ENCODE measurements at regions not wholly inside any gene's neighbourhood (a gene's known extent, or its start where the extent isn't known, plus 50 kb on each side); places are given as distances from the start of the nearest gene placed in this dataset.

GRCh38 chr10:123424537-123424936 lies 241.6 kb upstream of the GPR26 start:
- no peak overlapping the region for H3K27ac ChIP-seq (replicated peaks in 1 of 4)
- no peaks in the 10 kb centered on the region for H3K4me1 ChIP-seq
- WGBS: 94% methylated on average over 6 of the region's 6 CpGs
- DNase-seq (ENCODE audit: extremely low spot score): no peak
- H3K4me3 ChIP-seq: no peak overlapping the region
- intact Hi-C loops (cut with DNase I): no loop called here
- no peaks in the 10 kb centered on the region for H3K9me3 ChIP-seq
- TF ChIP-seq CTCF (IDR thresholded peaks at IDR 0.05) (no peak), POLR2A (IDR thresholded peaks at IDR 0.05; ENCODE audit: low read depth) (no peak), EP300 (IDR thresholded peaks at IDR 0.05) (no peak), POLR2AphosphoS5 (IDR thresholded peaks at IDR 0.05) (no peak)
- no peaks in the 10 kb centered on the region for H3K36me3 ChIP-seq
- peaks cover 0 to 30% (median 0%) of the 10 kb centered on the region in 4 donors for H3K27me3 ChIP-seq

GRCh38 chr10:123425680-123426079 lies 240.5 kb upstream of the GPR26 start:
- Histone ChIP-seq H3K9me3 (no peaks in the 10 kb centered on the region), H3K27me3 (peaks cover 0 to 33% (median 0%) of the 10 kb centered on the region in 4 donors), H3K36me3 (no peaks in the 10 kb centered on the region), H3K27ac (replicated peaks in 1 of 4) (no peak overlapping the region), H3K4me3 (no peak overlapping the region), H3K4me1 (no peaks in the 10 kb centered on the region)
- intact Hi-C loops (cut with DNase I): no loop called here
- no peak for DNase-seq (ENCODE audit: extremely low spot score)
- TF ChIP-seq POLR2A (IDR thresholded peaks at IDR 0.05; ENCODE audit: low read depth) (no peak), CTCF (IDR thresholded peaks at IDR 0.05) (no peak), EP300 (IDR thresholded peaks at IDR 0.05) (no peak)
- WGBS: 73% methylated on average over 6 of the region's 6 CpGs

DNA sequence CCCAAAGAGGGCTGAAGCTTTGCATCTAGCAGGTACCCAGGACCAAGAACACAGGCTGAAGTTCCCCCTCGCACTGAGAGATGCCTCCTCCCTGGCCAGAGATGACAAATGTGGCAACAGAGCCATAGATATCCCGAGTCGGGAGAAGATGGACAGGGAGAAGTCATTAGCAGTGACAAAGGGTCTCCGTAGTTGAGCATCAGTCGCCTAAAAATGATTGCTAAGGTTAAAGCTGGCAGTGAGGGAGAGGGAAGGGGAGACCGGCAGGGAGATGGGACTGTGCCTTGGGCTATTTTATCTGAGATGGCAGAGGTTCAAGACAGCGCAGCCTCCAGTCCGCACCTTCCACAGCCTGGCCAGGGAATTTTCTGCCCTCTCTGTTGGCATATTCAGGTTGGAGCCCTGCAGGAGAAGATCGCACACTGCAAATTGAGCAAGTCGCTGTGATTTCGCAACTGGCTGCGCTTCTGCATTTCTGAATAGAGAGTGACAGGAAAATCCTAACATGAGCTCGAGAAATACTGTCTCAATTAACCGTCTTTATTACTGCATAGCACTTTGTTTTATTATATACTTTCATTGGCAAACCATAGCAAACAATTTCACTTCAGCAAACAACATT lies 238.9 kb upstream of the GPR26 start:
- H3K27me3 ChIP-seq: peaks cover 0 to 34% (median 0%) of the 10 kb centered on the region in 4 donors
- H3K27ac ChIP-seq (replicated peaks in 1 of 4): no peak overlapping the region
- intact Hi-C loops (cut with DNase I): no loop called here
- DNase-seq (ENCODE audit: extremely low spot score): no peak
- no peak overlapping the region for H3K4me3 ChIP-seq
- TF ChIP-seq EP300 (IDR thresholded peaks at IDR 0.05) (no peak), POLR2AphosphoS5 (IDR thresholded peaks at IDR 0.05) (no peak), POLR2A (IDR thresholded peaks at IDR 0.05; ENCODE audit: low read depth) (no peak), CTCF (IDR thresholded peaks at IDR 0.05) (no peak)
- H3K4me1 ChIP-seq: no peaks in the 10 kb centered on the region
- H3K36me3 ChIP-seq: no peaks in the 10 kb centered on the region
- 75% methylated on average over 14 of the region's 14 CpGs for WGBS
- H3K9me3 ChIP-seq: no peaks in the 10 kb centered on the region

GRCh38 chr10:123428391-123428790 lies 237.8 kb upstream of the GPR26 start:
- H3K27me3 ChIP-seq: peaks cover 0 to 34% (median 0%) of the 10 kb centered on the region in 4 donors
- WGBS: 38% methylated on average over 11 of the region's 11 CpGs
- no peaks in the 10 kb centered on the region for H3K9me3 ChIP-seq
- no peaks in the 10 kb centered on the region for H3K36me3 ChIP-seq
- no peak overlapping the region for H3K27ac ChIP-seq (replicated peaks in 1 of 4)
- no peak overlapping the region for H3K4me3 ChIP-seq
- intact Hi-C loops (cut with DNase I): no loop called here
- no peak for DNase-seq (ENCODE audit: extremely low spot score)
- TF ChIP-seq POLR2A (IDR thresholded peaks at IDR 0.05; ENCODE audit: low read depth): no peak
- no peaks in the 10 kb centered on the region for H3K4me1 ChIP-seq

DNA sequence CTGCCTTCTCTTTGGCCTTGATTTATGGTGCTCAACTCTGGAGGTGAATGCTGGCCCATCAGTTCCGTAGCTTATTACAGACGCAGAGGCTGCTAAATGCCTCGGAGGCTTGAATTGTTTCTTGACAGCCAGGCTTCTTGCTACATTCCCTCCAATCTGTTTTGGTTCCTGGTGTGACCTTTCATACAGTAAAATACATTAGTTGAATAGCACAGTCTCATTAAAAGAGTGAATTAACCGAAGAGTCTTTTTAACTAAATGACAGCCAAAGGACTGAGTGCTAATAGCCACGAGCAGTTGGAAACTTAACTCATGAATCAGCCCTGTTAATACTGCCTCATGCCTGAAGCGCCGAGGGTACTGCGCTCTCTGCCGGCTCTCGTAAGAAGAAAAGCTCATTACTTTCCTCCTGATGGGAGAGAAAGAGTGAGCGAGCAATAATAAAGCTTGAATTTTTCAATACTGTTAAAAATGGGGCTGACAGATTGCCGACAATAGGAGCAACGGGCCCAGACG lies 236.4 kb upstream of the GPR26 start:
- peaks cover 0 to 39% (median 0%) of the 10 kb centered on the region in 4 donors for H3K27me3 ChIP-seq
- intact Hi-C loops (cut with DNase I): no loop called here
- 69% methylated on average over 14 of the region's 14 CpGs for WGBS
- TF ChIP-seq EP300 (IDR thresholded peaks at IDR 0.05): no peak
- TF ChIP-seq CTCF (IDR thresholded peaks at IDR 0.05): no peak
- no peak for TF ChIP-seq POLR2A (IDR thresholded peaks at IDR 0.05; ENCODE audit: low read depth)
- TF ChIP-seq POLR2AphosphoS5 (IDR thresholded peaks at IDR 0.05): no peak
- H3K27ac ChIP-seq (replicated peaks in 1 of 4): no peak overlapping the region
- no peaks in the 10 kb centered on the region for H3K4me1 ChIP-seq
- H3K36me3 ChIP-seq: no peaks in the 10 kb centered on the region
- H3K4me3 ChIP-seq: no peak overlapping the region
- DNase-seq (ENCODE audit: extremely low spot score): no peak
- H3K9me3 ChIP-seq: no peaks in the 10 kb centered on the region
